ENCODE measurements at regions not wholly inside any gene's neighbourhood (a gene's known extent, or its start where the extent isn't known, plus 50 kb on each side); places are given as distances from the start of the nearest gene placed in this dataset.
"Not testable (repeated sequence)": the region's sequence is repeated elsewhere in the genome, so short reads cannot be mapped to it uniquely, and the experiment has no call there.

DNA sequence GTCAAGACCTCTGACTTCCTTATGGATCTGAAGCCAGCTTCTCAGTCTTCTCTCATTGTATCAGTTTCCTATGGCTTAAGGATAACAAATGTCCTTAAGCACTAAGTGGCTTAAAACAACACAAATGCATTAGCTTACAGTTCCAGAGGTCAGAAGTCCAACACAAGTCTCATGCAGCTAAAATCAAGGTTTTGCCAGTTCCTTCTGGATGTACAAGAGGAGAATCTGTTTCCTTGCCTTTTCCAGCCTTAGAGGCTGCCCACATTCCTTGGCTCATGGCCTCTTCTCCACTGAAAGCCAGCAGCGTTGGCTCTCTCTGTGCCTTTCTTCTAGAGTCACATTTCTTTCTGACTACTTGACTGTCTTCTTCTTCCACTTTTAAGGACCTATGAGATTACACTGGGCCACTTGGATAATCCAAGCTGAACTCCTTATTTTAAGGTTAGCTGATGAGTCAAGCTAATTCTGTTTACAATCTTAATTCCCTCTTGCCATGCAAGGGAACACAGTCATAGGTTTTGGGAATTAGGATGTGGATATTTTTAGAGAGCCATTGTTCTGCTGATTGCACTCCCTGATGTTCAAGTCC is 179.0 kb downstream of the BCAS1 start:
- intact Hi-C loops (cut with DNase I) = no loop called here
- no peak for ATAC-seq
- DNase-seq (ENCODE audit: low spot score) = no peak

DNA sequence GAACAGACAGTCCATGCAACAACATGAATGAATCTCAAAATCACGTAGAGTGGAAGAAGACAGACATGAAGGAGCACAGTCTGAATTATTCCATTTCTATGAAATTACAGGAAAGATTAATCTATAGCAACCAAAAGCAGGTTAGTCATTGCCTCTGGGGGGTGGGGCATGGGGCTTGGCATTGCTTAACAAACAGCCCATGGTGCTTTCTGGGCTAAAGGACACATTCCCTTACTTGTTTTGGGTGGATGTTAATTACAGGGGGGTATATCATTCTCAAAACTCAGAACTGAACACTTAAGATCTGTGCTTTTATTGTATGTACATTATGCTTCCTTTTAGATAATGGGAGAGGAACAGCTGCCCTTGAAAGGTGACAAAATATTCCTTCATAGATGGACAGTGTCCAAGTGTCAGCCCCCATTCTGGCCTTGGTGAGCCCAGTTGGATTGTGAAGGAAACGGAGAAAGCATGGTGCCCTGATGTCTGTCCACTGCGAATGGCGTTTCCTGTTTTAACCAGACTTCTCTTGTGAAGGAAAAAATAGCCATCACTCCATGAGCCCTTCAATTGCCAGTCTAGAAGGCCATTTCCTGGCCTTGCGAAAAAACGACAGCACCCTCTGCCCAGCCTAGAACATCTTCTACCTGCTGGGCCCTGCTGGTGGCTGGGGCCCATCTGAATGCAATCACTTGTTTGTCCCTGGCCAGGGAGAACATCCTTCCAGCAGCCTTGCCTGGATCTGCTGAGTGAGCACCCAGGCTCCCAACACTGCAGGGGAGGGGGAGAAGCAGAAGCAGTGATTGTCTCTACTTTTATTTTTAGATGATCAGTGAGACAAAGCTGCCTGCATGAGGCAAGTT is 179.7 kb downstream of the BCAS1 start:
- intact Hi-C loops (cut with DNase I) = no loop called here
- DNase-seq (ENCODE audit: low spot score) (no peak), ATAC-seq (no peak)

DNA sequence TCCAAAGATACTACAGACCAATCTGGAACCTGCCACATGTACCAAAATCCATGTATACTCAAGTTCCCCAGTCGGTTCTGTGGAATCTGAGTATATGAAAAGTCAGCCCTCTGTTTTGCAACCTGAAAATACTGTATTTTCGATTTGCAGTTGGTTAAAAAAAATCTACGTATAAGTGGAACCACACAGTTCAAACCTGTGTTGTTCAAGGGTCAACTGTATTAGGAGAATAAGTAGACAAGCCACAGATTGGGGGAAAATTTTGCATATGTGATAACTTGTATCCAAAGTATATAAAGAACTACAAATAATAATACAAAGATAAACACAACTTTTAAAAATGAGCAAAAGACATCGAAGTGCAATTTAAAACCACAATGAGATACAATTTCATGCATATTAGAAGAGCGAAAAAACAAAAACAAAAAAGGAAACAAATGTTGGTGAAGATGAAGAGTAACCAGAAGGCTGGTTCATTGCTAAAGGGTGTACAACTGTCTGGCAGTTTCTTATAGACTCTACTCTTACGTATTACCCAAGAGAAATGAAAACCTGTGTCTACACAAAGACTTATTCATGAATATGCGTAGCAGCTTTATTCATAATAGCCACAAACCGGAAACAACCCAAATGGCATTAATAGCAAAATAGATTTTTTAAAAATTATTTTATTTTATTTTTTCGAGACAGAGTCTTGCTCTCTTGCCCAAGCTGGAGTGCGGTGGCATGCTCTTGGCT is 180.8 kb downstream of the BCAS1 start:
- intact Hi-C loops (cut with DNase I) = no loop called here
- DNase-seq (ENCODE audit: low spot score) = no peak
- no peak for ATAC-seq

DNA sequence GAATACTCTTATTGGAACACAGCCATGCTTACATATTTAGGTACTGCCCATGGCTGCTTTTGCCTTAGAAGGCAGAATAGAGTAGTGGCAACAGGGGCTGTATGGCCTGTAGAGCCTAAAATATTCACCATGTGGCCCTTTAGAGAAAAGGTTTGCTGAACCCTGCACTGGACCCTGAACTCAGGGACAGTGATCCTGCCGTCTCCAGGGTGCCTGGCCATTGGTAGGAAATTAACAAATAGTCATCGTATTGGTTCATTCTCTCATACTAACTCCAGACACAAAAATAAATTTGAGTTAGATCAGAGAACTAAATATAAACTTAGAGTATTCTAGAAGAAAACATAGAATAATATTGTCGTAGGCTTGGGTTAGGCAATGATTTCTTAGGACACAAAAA is 181.4 kb downstream of the BCAS1 start:
- ATAC-seq (no peak), DNase-seq (ENCODE audit: low spot score) (no peak)
- intact Hi-C loops (cut with DNase I) = no loop called here

DNA sequence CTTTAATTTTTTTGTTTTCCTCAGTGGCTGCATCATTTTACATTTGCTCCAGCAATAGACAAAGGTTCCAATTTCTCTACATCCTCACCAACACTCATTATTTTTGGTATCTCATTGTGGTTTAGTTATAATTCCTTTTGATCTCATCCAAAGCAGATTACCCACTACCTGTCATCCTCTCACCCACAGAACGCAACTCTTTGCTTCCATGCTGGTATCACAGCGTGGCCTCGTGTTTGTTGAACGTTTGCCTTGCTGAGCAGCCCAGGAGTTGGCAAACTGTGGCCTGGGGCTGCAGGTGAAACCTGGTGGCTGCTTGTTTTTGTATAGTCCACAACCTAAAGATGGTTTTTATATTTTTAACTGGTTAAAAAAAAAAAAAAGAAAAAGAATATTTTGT is 181.9 kb downstream of the BCAS1 start:
- intact Hi-C loops (cut with DNase I) = no loop called here
- no peak for DNase-seq (ENCODE audit: low spot score)
- no peak for ATAC-seq

DNA sequence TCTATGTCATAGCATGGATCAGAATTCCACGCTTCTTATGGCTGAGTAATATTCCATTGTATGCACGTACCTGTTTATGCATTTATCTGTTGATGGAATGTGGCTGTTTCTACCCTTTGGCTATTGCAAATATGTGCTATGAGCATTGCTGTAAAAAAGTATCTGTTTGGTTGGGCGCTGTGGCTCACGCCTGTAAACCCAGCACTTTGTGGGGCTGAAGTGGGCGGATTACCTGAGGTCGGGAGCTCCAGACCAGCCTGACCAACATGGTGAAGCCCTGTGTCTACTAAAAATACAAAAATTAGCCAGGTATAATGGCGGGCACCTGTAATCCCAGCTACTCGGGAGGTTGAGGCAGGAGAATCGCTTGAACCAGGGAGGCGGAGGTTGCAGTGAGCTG is 182.4 kb downstream of the BCAS1 start:
- ATAC-seq (no peak), DNase-seq (ENCODE audit: low spot score) (no peak)
- intact Hi-C loops (cut with DNase I) = no loop called here

DNA sequence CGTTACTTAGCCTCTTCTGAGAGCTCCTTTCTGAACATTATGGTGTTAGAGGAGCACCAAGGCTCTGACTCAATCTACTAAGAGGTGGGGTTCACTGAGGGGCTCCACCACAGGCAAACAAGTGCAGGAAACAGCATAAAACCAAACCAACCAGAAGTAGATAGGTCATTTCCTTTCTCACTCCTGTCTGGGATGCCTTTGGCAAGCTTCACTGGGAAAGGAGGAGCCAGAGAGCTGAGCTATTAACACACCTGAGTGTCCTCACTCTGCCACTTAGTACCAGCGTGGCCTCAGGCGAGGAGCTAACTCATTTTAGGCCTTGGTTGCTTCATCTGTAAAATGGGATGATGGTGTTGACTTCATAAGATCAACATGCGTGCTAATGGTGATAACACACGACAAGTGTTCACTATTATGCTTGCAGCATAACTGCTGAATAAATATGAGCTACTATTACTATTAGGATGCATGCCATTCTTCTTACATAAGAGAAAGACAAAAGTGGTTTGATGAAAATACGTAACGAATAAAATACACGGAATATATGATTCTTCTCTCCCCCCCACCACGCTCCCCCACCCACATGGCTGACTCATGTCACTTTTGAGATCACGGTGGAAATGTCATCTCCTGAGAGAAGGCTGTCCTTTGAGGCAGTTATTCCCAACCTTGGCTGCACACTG is 185.4 kb downstream of the BCAS1 start:
- intact Hi-C loops (cut with DNase I) = no loop called here
- ATAC-seq = no peak
- no peak for DNase-seq (ENCODE audit: low spot score)

DNA sequence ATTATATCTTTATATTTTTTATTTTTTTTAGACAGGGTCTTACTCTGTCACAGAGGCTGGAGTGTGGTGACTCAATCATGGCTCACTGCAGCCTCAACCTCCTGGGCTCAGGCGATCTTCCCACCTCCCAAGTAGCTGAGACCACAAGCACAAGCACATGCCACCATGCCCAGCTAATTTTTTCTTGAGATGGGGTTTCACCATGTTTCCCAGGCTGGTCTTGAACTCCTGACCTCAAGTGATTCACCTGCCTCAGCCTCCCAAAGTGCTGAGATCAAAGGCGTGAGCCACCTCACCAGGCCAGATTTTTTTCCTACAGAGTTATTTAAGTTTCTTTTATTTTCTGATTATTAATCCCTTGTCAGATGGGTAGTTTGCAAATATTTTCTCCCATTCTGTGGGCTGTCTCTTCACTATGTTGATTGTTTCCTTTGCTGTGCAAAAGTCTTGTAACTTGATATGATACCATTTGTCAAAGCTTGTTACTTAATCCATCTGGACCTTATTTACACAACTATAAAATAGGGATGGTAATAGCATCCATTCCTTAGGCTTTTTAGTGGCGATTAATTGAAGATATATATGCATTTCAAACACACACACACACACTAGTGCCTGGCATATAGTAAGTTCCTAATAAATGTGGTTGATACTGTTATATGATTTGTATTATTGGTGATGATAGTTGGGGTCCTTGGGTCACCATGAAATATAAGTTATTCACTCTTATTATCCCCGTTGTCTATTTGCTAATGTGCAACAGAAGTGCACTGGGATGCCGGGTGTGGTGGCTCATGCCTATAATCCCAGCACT is 187.1 kb downstream of the BCAS1 start:
- ATAC-seq = no peak
- intact Hi-C loops (cut with DNase I) = no loop called here
- no peak for DNase-seq (ENCODE audit: low spot score)

DNA sequence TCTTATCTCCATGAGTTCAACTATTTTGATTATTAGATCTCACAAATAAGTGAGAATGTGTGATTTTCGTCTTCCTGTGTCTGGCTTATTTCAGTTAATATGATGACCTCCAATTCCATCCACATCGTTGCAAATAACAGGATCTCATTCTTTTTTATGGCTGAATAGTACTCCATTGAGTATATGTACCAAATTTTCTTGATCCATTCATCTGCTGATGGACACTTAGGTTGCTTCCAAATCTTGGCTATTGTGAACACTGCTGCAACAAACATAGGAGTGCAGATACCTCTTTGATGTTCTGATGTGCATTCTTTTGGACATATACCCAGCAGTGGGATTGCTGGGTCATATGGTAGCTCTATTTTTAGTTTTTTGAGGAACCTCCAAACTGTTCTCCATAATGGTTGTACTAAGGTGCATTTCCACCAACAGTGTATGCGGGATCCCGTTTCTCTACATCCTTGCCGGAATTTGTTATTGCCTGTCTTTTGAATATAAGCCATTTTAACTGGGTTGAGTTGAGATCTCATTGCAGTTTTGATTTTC is 187.9 kb downstream of the BCAS1 start:
- intact Hi-C loops (cut with DNase I); DNase-seq (ENCODE audit: low spot score); ATAC-seq: not testable (repeated sequence)

DNA sequence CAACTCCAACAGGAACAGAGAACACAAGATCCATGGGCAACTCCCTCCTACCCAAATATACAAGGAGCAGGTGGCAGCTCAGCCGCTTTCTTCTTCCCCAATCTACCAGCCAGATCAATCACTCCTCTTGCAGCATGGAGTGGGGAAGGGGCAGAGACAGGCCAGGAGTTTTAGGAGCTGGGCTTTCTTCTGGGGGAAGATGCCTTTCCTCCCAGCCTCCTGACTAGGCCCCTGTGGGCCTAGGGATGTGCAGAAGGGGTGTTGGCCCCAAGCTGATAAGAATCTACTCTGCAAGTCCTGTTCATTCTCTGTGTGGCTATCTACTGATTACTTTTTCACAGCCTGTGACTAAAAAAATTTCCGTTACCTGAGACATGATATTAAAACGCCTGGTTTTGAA is 189.0 kb downstream of the BCAS1 start:
- intact Hi-C loops (cut with DNase I) = no loop called here
- DNase-seq (ENCODE audit: low spot score) (no peak), ATAC-seq (no peak)

DNA sequence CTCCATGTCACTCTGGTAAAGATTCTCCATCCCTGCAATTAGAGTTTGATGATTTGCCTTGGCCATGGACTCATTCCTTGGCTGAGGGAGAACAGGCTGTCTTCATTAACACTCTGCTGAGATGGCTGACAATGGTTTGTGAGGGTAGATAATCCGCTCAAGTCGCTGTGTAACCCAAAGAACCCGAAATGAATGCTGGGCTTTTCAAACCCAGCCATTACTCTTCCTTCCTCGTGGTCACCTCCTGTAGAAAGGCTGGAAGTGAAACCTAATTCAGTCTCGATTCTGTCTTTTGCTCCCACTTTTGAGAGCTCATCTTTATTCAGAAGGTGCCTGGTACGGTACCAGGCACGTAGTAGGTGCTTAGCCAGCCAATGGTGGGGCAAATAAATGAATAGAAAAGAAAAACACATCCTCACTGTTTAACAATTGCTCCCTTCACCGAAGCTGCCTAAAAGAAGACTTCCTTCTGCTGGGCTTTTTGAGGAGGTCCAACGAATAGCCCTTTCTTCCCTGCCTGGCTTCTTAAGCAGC is 190.2 kb downstream of the BCAS1 start:
- intact Hi-C loops (cut with DNase I) = no loop called here
- ATAC-seq = no peak
- no peak for DNase-seq (ENCODE audit: low spot score)

DNA sequence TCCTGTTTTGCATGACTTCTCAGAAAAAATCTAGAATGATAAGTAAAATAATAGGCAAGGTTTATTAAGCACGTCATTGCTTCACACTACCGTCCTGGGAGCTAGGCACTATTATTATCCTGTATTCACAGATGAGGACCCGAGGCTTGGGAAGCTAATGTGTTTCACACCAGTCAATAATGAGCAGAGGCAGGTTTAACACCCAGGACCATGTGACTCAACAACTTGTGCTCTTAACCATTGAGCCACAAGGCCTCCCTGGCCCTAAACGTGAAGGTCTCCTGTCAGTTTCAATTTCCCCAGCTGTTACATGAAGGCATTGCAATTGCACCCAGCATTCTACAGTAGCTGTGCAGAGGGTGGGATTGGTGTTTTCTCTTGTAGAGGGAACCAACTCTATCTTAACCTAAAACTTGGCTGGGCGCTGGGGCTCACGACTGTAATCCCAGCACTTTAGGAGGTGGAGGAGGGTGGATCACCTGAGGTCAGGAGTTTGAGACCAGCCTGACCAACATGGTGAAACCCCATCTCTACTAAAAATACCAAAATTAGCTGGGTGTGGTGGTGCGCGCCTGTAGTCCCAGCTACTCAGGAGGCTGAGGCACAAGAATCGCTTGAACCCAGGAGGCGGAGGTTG is 191.2 kb downstream of the BCAS1 start:
- DNase-seq (ENCODE audit: low spot score) (no peak), ATAC-seq (peak; percentile 20)
- intact Hi-C loops (cut with DNase I) = no loop called here

DNA sequence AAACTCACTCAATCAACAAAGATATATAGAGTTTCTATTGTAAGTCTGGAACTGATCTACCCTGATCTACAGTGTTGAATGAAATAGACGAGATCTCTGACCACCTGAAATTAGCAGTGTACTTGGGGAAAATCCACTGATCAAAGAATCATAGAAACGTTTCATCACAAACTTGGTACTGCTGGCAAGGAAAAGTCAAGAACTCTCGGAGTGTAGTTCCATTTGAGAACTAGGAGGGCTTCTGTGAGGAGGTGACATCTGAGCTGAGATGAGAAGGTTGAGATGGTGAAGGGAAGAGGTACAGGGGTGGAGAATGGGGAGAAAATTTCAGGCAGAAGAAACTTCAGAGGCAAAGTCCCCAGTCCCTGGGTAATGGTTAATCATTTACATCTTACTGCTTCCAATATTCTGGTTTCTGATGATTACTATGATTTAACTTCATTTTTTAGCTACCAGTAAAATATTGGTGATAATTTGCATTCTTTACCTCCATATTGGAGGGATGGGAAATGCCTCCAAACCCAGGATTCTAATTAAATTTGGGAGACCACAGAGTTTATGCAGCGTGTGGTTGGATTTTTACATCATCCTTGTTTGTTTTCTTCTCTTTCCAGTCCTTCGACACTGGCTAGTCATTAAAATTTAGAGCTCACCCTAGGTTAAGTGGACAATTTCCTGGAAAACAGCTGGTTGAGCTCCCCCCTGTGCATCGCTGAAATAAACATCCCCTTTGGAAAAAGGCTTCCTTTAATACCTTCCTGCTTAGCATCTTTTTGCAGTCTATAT is 191.9 kb downstream of the BCAS1 start:
- intact Hi-C loops (cut with DNase I) = no loop called here
- DNase-seq (ENCODE audit: low spot score) (no peak), ATAC-seq (peak; percentile 73)

DNA sequence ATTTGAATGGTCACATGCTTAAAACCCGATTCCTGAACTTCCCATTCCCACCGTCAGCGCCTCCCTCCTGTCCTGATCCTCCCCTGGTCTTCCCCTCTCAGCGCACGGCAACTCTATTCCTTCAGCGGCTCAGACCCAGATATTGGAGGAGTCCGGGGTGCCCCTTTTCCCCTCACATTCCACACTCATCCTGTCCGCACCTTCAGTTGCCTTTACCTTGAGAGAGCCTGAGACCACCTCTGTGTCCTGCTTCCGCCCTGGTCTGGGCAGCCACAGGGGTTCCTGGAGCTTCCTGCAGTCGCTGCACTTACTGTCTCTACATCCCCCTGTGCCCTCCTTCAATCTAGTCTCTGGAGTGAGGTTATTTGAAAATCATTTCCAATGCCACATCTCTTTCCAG is 193.4 kb downstream of the BCAS1 start:
- intact Hi-C loops (cut with DNase I) = no loop called here
- ATAC-seq = no peak
- DNase-seq (ENCODE audit: low spot score) = no peak

DNA sequence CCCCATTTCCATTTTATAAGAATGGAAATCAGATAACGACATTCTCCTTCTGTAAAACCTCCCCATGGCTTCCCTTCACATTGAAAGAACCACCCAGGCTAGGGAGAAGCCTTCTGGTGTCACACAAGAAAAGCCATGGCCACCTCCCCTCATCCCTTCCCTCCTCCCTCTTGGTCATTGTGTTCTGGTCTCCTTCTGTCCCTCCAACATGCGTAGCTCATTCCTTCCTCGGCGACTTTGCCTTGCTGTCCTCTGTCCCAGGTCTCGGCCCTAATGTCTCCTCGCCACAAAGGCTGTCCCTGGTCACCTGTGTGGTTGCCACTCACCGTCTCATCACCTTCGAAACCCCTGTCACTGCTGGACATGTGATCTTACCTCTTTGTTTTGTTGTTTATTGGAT is 193.9 kb downstream of the BCAS1 start:
- intact Hi-C loops (cut with DNase I) = no loop called here
- DNase-seq (ENCODE audit: low spot score) = no peak

DNA sequence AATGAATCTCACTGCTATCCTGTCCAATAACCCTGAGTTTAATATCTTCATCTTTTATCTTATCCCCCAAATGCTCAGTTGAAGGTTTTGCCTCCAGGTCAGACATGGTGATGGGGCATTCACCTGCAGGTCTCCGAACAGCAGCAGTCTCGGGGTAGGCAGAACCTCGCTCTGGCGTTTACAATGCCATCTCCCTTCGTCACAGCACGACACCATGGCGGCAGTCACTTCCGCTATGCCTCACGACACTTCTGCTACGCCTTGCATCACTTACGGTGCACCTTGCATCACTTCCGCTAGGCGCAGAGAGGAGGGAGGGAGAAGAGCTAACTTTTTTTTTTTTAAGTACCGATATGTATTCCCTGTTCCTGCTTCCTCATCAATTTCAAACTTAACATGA is 194.9 kb downstream of the BCAS1 start:
- ATAC-seq (no peak), DNase-seq (ENCODE audit: low spot score) (peak; percentile 59)
- intact Hi-C loops (cut with DNase I) = no loop called here

More for the DNA sequence above, 193.9 kb downstream of the BCAS1 start:
- no peak for ATAC-seq

DNA sequence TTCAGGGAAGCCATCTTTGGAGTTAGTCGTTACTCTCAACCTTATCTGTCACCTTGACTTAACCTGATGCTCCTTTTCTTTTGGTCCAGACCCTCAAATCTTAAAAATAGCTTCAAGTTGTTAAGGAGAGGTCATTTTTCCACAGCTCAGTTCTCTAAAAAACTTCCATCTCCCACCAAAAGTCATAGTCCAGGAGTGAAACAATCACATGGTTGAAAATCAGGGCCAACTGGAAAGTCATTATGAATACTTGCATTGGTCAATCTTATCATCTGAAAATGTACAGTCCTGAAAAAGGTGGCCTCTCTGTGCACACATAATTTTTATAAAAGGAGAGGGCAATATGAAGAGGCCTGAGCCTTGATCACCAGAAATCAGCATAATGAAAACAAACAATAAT is 195.7 kb downstream of the BCAS1 start:
- intact Hi-C loops (cut with DNase I) = no loop called here

More for the DNA sequence above, 195.7 kb downstream of the BCAS1 start:
- DNase-seq (ENCODE audit: low spot score) (no peak), ATAC-seq (no peak)

All from sciatic nerve (tissue), 2 donors.